ENCODE measurements at regions not wholly inside any gene's neighbourhood (a gene's known extent, or its start where the extent isn't known, plus 50 kb on each side); places are given as distances from the start of the nearest gene placed in this dataset.

- Histone ChIP-seq H3K36me3 (no peaks in the 10 kb centered on the region), H3K27me3 (no peaks in the 10 kb centered on the region), H3K4me3 (no peak overlapping the region), H3K4me1 (no peaks in the 10 kb centered on the region), H3K27ac (no peak overlapping the region), H3K9me3 (no peaks in the 10 kb centered on the region)
- intact Hi-C loops (cut with DNase I; ENCODE audit: low total_unique reads) = no loop called here
- no peak for DNase-seq (ENCODE audit: low spot score in 2 of 2)
- TF ChIP-seq POLR2AphosphoS5 (IDR thresholded peaks at IDR 0.05) (no peak), POLR2A (IDR thresholded peaks at IDR 0.05) (no peak), CTCF (IDR thresholded peaks at IDR 0.05) (no peak)
These were observed 54.0 kb upstream of the ATP2B1 start for GRCh38 chr12:89762498-89763170.

- Histone ChIP-seq H3K4me3 (no peak overlapping the region), H3K4me1 (no peaks in the 10 kb centered on the region), H3K27ac (no peak overlapping the region), H3K9me3 (no peaks in the 10 kb centered on the region), H3K36me3 (no peaks in the 10 kb centered on the region), H3K27me3 (no peaks in the 10 kb centered on the region)
- no peak for TF ChIP-seq POLR2AphosphoS5 (IDR thresholded peaks at IDR 0.05)
- no peak for TF ChIP-seq POLR2A (IDR thresholded peaks at IDR 0.05)
- TF ChIP-seq CTCF (IDR thresholded peaks at IDR 0.05) = no peak
- intact Hi-C loops (cut with DNase I; ENCODE audit: low total_unique reads) = no loop called here
- no peak for DNase-seq (ENCODE audit: low spot score in 2 of 2)
These were observed 52.1 kb upstream of the ATP2B1 start for GRCh38 chr12:89760783-89761182.
